GM19397 (cell line): ENCODE measurements at regions not wholly inside any gene's neighbourhood (a gene's known extent, or its start where the extent isn't known, plus 50 kb on each side); places are given as distances from the start of the nearest gene placed in this dataset.

Experiments
- ATAC-seq: cut with Tn5 transposase; IDR thresholded peaks from one replicate; pipeline ENCODE4 v1.9.1; 2021; ENCODE audit warnings: mild to moderate bottlenecking, moderate library complexity; ENCODE audit not compliant: unreplicated experiment

GRCh38 chr22:48564995-48565394 lies 1262.7 kb downstream of the BRD1 start:
- ATAC-seq = no peak

- no peak for ATAC-seq
Observed at GRCh38 chr22:48563966-48564330, 1263.7 kb downstream of the BRD1 start.

GRCh38 chr22:48563118-48563965 lies 1264.3 kb downstream of the BRD1 start:
- no peak for ATAC-seq

- ATAC-seq = no peak
Observed at GRCh38 chr22:48561676-48562075, 1266.0 kb downstream of the BRD1 start.

GRCh38 chr22:48560836-48561235 lies 1266.8 kb downstream of the BRD1 start:
- ATAC-seq = no peak

GRCh38 chr22:48560389-48560751 lies 1267.3 kb downstream of the BRD1 start:
- ATAC-seq = no peak

GRCh38 chr22:48559647-48560388 lies 1267.9 kb downstream of the BRD1 start:
- no peak for ATAC-seq

- ATAC-seq = no peak
Observed at GRCh38 chr22:48558606-48559402, 1268.9 kb downstream of the BRD1 start.

- ATAC-seq = no peak
Observed at GRCh38 chr22:48558016-48558415, 1269.7 kb downstream of the BRD1 start.

GRCh38 chr22:48557473-48557872 lies 1270.2 kb downstream of the BRD1 start:
- no peak for ATAC-seq

GRCh38 chr22:48556751-48557150 lies 1270.9 kb downstream of the BRD1 start:
- ATAC-seq = no peak

- ATAC-seq = no peak
Observed at GRCh38 chr22:48556222-48556621, 1271.5 kb downstream of the BRD1 start.

- no peak for ATAC-seq
Observed at GRCh38 chr22:48555606-48556005, 1272.1 kb downstream of the BRD1 start.

- no peak for ATAC-seq
Observed at GRCh38 chr22:48554893-48555572, 1272.6 kb downstream of the BRD1 start.

- no peak for ATAC-seq
Observed at GRCh38 chr22:48553694-48554308, 1273.9 kb downstream of the BRD1 start.

GRCh38 chr22:48553119-48553518 lies 1274.6 kb downstream of the BRD1 start:
- ATAC-seq = no peak

GRCh38 chr22:48551716-48552268 lies 1275.9 kb downstream of the BRD1 start:
- no peak for ATAC-seq

- no peak for ATAC-seq
Observed at GRCh38 chr22:48551061-48551460, 1276.6 kb downstream of the BRD1 start.

- ATAC-seq = no peak
Observed at GRCh38 chr22:48548391-48548790, 1279.3 kb downstream of the BRD1 start.

GRCh38 chr22:48547971-48548370 lies 1279.7 kb downstream of the BRD1 start:
- no peak for ATAC-seq
